SK-N-SH treated with all-trans-retinoic acid at 6 μM for 48 hours (cell line): ENCODE measurements at regions not wholly inside any gene's neighbourhood (a gene's known extent, or its start where the extent isn't known, plus 50 kb on each side); places are given as distances from the start of the nearest gene placed in this dataset.

ENCODE experiments used
- BACH2 ChIP-seq: fragments of 250-450 bp; sonication (Bioruptor Pico); IDR thresholded peaks from 2 replicates; pipeline ENCODE4 v1.9.0; 2021; ENCODE audit warnings: mild to moderate bottlenecking, borderline replicate concordance
- ZFP3 ChIP-seq: fragments of 250-450 bp; sonication (Bioruptor Pico); IDR thresholded peaks from 2 replicates; pipeline ENCODE4 v1.5.0; 2020; ENCODE audit warnings: mild to moderate bottlenecking, moderate library complexity

GRCh38 chr1:209227941-209228340 is 355.6 kb upstream of the CAMK1G start:
- TF ChIP-seq BACH2 (CRISPR knock-in tag) (no peak), ZFP3 (no peak)
